Brain microvascular endothelial cell (primary cell): ENCODE measurements at regions not wholly inside any gene's neighbourhood (a gene's known extent, or its start where the extent isn't known, plus 50 kb on each side); places are given as distances from the start of the nearest gene placed in this dataset.
A peak's percentile ranks its signal among the peaks of the same experiment; 100 is the strongest.

Experiments used
- DNase-seq: peaks from one replicate; pipeline ENCODE4 v3.0.0-alpha.2; 2020
- H3K27ac ChIP-seq: fragments of 250-450 bp; sonication (Bioruptor Pico); 2 replicates; pipeline ENCODE4 v1.5.1; 2020; ENCODE audit warnings: mild to moderate bottlenecking, moderate library complexity
- H3K27me3 ChIP-seq: fragments of 250-450 bp; sonication (Bioruptor Pico); replicated peaks from 2 replicates; pipeline ENCODE4 v1.5.1; 2020; ENCODE audit warnings: mild to moderate bottlenecking
- H3K36me3 ChIP-seq: fragments of 250-450 bp; sonication (Bioruptor Pico); replicated peaks from 2 replicates; pipeline ENCODE4 v1.5.1; 2020; ENCODE audit warnings: mild to moderate bottlenecking
- H3K4me3 ChIP-seq: 2 replicates; pipeline ENCODE4 v1.5.1; 2011; ENCODE audit warnings: low read depth, mild to moderate bottlenecking, control low read depth, low read length, moderate library complexity
- in situ Hi-C: cut with HindIII; loops from 2 replicates; pipeline ENCODE4 v1.10.0; 2017; ENCODE audit warnings: low sequenced_read_pairs, low pct_ligation_motif_present
- TF ChIP-seq, protein P1 (sequence below): IDR thresholded peaks from 2 replicates; pipeline ENCODE4 v1.5.1; 2011; ENCODE audit warnings: low read depth, mild to moderate bottlenecking, moderate library complexity, low read length, control low read depth, inconsistent platforms; ENCODE audit errors: missing control alignments

DNA sequence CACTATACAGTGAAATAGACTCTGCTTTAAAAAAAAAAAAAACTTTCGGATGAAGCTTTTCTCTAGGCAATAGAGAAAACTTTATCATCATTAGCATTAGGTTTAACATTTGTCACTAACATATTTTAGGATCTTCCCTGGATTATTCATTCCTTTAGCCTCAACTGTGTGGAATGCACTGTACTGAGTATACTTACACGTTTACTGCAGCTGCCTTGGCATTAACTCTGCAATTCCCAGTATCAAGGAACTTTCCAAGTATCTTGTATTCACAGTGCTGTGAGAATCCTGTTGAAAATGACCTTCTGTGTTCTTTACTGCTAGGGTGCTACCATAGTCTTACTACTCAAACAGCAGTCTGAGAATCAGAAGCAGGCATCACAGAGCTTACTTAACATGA, 328.2 kb upstream of the COL3A1 start:
- TF ChIP-seq, protein P1, sequence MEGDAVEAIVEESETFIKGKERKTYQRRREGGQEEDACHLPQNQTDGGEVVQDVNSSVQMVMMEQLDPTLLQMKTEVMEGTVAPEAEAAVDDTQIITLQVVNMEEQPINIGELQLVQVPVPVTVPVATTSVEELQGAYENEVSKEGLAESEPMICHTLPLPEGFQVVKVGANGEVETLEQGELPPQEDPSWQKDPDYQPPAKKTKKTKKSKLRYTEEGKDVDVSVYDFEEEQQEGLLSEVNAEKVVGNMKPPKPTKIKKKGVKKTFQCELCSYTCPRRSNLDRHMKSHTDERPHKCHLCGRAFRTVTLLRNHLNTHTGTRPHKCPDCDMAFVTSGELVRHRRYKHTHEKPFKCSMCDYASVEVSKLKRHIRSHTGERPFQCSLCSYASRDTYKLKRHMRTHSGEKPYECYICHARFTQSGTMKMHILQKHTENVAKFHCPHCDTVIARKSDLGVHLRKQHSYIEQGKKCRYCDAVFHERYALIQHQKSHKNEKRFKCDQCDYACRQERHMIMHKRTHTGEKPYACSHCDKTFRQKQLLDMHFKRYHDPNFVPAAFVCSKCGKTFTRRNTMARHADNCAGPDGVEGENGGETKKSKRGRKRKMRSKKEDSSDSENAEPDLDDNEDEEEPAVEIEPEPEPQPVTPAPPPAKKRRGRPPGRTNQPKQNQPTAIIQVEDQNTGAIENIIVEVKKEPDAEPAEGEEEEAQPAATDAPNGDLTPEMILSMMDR: no peak
- Histone ChIP-seq H3K4me3 (no peak overlapping the region), H3K27me3 (no peaks in the 10 kb centered on the region), H3K36me3 (no peaks in the 10 kb centered on the region), H3K27ac (no peak overlapping the region)
- DNase-seq: peak; percentile 18
- in situ Hi-C loops: no loop called here

GRCh38 chr2:188647430-188648070, 326.6 kb upstream of the COL3A1 start:
- Histone ChIP-seq H3K27ac (no peak overlapping the region), H3K27me3 (no peaks in the 10 kb centered on the region), H3K4me3 (no peak overlapping the region), H3K36me3 (no peaks in the 10 kb centered on the region)
- TF ChIP-seq, protein P1: no peak
- in situ Hi-C loops: no loop called here
- no peak for DNase-seq

DNA sequence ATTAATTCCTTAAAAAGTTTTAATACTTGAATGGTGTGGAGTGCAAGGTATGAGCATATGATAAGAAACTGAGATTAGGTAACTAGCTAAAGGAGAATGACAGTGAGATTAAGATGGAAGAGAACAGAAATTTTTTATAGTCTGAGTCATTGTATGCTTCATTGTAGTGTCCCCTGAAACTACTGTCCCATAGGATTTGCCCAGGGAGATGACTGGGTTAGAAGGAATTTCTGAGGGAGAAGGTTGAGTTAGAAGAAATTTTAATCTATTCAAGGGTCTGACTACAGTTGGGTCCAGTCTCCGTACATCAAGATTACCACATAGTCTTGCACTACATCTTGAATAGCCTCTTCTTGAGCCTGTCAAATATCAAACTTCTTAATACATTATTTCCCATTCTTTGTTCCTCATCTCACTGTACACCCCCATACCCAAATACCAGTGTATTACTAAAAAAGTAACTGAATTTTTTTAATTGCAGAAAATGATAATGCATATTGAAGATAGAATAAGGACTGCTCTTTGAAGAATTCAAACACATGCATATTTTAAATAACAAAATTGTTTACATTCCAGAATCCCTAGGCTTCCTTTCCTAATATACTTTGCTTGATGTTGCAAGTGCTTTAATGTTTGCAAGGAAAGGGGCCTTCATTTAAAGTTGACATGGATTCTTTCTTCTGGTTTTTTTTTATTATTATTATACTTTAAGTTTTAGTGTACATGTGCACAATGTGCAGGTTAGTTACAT, 314.3 kb upstream of the COL3A1 start:
- Histone ChIP-seq H3K4me3 (no peak overlapping the region), H3K27ac (no peak overlapping the region), H3K36me3 (no peaks in the 10 kb centered on the region), H3K27me3 (no peaks in the 10 kb centered on the region)
- DNase-seq: peak; percentile 69
- in situ Hi-C loops: no loop called here
- TF ChIP-seq, protein P1: no peak

- Histone ChIP-seq H3K36me3 (no peaks in the 10 kb centered on the region), H3K4me3 (no peak overlapping the region), H3K27ac (no peak overlapping the region), H3K27me3 (no peaks in the 10 kb centered on the region)
- DNase-seq: no peak
- TF ChIP-seq, protein P1: no peak
- in situ Hi-C loops: no loop called here
These were observed 310.9 kb upstream of the COL3A1 start for GRCh38 chr2:188663301-188663700.

DNA sequence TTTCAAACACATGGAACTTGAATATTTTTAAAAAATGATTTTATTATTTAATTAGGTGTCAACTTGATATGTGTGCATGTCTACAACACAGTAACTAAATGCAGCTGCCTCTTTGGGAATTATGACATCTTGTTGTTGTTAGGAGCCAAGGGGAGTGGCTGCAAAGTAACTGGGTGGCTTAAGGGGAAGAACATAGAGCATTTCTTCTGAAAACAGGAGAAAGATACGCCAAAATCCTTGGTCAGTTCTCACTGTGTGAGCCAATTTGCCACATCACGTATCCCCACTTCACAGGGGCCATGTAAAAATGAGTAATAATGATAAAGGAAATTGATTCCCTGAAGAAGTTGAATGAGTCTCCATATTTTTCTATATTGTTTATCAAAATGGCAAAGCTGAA, 309.8 kb upstream of the COL3A1 start:
- H3K36me3 ChIP-seq: no peaks in the 10 kb centered on the region
- TF ChIP-seq, protein P1: no peak
- no peak overlapping the region for H3K4me3 ChIP-seq
- in situ Hi-C loops: no loop called here
- DNase-seq: no peak
- no peak overlapping the region for H3K27ac ChIP-seq
- no peaks in the 10 kb centered on the region for H3K27me3 ChIP-seq
